ENCODE measurements at regions not wholly inside any gene's neighbourhood (a gene's known extent, or its start where the extent isn't known, plus 50 kb on each side); places are given as distances from the start of the nearest gene placed in this dataset.
"Not testable (repeated sequence)": the region's sequence is repeated elsewhere in the genome, so short reads cannot be mapped to it uniquely, and the experiment has no call there.

- DNase-seq = no peak
These were observed 615.0 kb downstream of the ANKRD7 start for GRCh38 chr7:118839515-118839914.

- DNase-seq = no peak
These were observed 619.0 kb downstream of the ANKRD7 start for GRCh38 chr7:118843456-118843855.

- no peak for DNase-seq
These were observed 620.2 kb downstream of the ANKRD7 start for GRCh38 chr7:118844748-118845147.

- DNase-seq = no peak
These were observed 621.3 kb downstream of the ANKRD7 start for GRCh38 chr7:118845791-118846190.

- no peak for DNase-seq
These were observed 622.5 kb downstream of the ANKRD7 start for GRCh38 chr7:118846977-118847376.

- peak; percentile 58 for DNase-seq
These were observed 630.8 kb downstream of the ANKRD7 start for GRCh38 chr7:118855290-118855689.

GRCh38 chr7:118858651-118859149 lies 634.2 kb downstream of the ANKRD7 start:
- DNase-seq = no peak

GRCh38 chr7:118861581-118861980 lies 637.1 kb downstream of the ANKRD7 start:
- no peak for DNase-seq

- no peak for DNase-seq
These were observed 638.2 kb downstream of the ANKRD7 start for GRCh38 chr7:118862740-118863139.

GRCh38 chr7:118863966-118864365 lies 639.5 kb downstream of the ANKRD7 start:
- DNase-seq = no peak

GRCh38 chr7:118867860-118868259 lies 643.4 kb downstream of the ANKRD7 start:
- DNase-seq = no peak

- not testable (repeated sequence) for DNase-seq
These were observed 644.6 kb downstream of the ANKRD7 start for GRCh38 chr7:118869141-118869540.

GRCh38 chr7:118870187-118870586 lies 645.7 kb downstream of the ANKRD7 start:
- peak; percentile 17 for DNase-seq

- peak; percentile 33 for DNase-seq
These were observed 648.1 kb downstream of the ANKRD7 start for GRCh38 chr7:118872568-118872967.

GRCh38 chr7:118877187-118877586 lies 652.7 kb downstream of the ANKRD7 start:
- no peak for DNase-seq

GRCh38 chr7:118878336-118878735 lies 653.8 kb downstream of the ANKRD7 start:
- no peak for DNase-seq

- DNase-seq = no peak
These were observed 673.8 kb downstream of the ANKRD7 start for GRCh38 chr7:118898284-118898683.

- no peak for DNase-seq
These were observed 678.1 kb downstream of the ANKRD7 start for GRCh38 chr7:118902600-118902999.

GRCh38 chr7:118907911-118908527 lies 683.5 kb downstream of the ANKRD7 start:
- no peak for DNase-seq

- not testable (repeated sequence) for DNase-seq
These were observed 691.6 kb downstream of the ANKRD7 start for GRCh38 chr7:118916120-118916519.

GRCh38 chr7:118918556-118918955 lies 694.1 kb downstream of the ANKRD7 start:
- peak; percentile 16 for DNase-seq

- no peak for DNase-seq
These were observed 714.3 kb downstream of the ANKRD7 start for GRCh38 chr7:118938845-118939244.

GRCh38 chr7:118944271-118944670 lies 719.8 kb downstream of the ANKRD7 start:
- DNase-seq = no peak

GRCh38 chr7:118945911-118946682 lies 721.6 kb downstream of the ANKRD7 start:
- no peak for DNase-seq

All from COR-L47 (cell line).